H7 (cell line): ENCODE measurements at regions not wholly inside any gene's neighbourhood (a gene's known extent, or its start where the extent isn't known, plus 50 kb on each side); places are given as distances from the start of the nearest gene placed in this dataset.
A peak's percentile ranks its signal among the peaks of the same experiment; 100 is the strongest.
"Not testable (repeated sequence)": the region's sequence is repeated elsewhere in the genome, so short reads cannot be mapped to it uniquely, and the experiment has no call there.

ENCODE experiments used
- DNase-seq: peaks from one replicate; pipeline ENCODE4 v3.0.0; 2012
- H3K27me3 ChIP-seq: 2 replicates; pipeline ENCODE4 v1.6.0; 2011; ENCODE audit warnings: mild to moderate bottlenecking, low read length; ENCODE audit not compliant: control insufficient read depth, insufficient read depth
- H3K36me3 ChIP-seq: replicated peaks from 2 replicates; pipeline ENCODE4 v1.5.1; 2011; ENCODE audit warnings: low read length; ENCODE audit not compliant: control insufficient read depth, insufficient read depth
- H3K4me3 ChIP-seq: 2 replicates; pipeline ENCODE4 v1.5.1; 2011; ENCODE audit warnings: low read depth, mild to moderate bottlenecking, control low read depth, low read length, moderate library complexity; ENCODE audit not compliant: insufficient read depth

GRCh38 chr18:8882632-8883408, 177.5 kb downstream of the MTCL1 start:
- Histone ChIP-seq H3K36me3 (no peaks in the 10 kb centered on the region), H3K4me3 (no peak overlapping the region), H3K27me3 (no peaks in the 10 kb centered on the region)
- DNase-seq = no peak

GRCh38 chr18:8883409-8883668, 178.0 kb downstream of the MTCL1 start:
- DNase-seq = no peak
- no peak overlapping the region for H3K4me3 ChIP-seq
- no peaks in the 10 kb centered on the region for H3K36me3 ChIP-seq
- no peaks in the 10 kb centered on the region for H3K27me3 ChIP-seq

DNA sequence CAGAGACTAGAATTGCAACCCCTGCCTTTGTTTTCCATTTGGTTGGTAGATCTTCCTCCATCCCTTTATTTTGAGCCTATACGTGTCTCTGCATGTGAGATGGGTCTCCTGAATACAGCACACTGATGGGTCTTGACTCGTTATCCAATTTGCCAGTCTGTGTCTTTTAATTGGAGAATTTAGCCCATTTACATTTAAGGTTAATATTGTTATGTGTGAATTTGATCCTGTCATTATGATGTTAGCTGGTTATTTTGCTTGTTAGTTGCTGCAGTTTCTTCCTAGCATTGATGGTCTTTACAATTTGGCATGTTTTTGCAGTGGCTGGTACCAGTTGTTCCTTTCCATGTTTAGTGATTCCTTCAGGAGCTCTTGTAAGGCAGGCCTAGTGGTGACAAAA, 182.5 kb downstream of the MTCL1 start:
- DNase-seq, H3K4me3 ChIP-seq, H3K36me3 ChIP-seq, H3K27me3 ChIP-seq: not testable (repeated sequence)

- no peaks in the 10 kb centered on the region for H3K27me3 ChIP-seq
- H3K4me3 ChIP-seq = no peak overlapping the region
- DNase-seq = no peak
- no peaks in the 10 kb centered on the region for H3K36me3 ChIP-seq
Observed at GRCh38 chr18:8889489-8889888, 184.1 kb downstream of the MTCL1 start.

GRCh38 chr18:8890503-8890902, 185.1 kb downstream of the MTCL1 start:
- DNase-seq, H3K4me3 ChIP-seq, H3K27me3 ChIP-seq, H3K36me3 ChIP-seq: not testable (repeated sequence)

DNA sequence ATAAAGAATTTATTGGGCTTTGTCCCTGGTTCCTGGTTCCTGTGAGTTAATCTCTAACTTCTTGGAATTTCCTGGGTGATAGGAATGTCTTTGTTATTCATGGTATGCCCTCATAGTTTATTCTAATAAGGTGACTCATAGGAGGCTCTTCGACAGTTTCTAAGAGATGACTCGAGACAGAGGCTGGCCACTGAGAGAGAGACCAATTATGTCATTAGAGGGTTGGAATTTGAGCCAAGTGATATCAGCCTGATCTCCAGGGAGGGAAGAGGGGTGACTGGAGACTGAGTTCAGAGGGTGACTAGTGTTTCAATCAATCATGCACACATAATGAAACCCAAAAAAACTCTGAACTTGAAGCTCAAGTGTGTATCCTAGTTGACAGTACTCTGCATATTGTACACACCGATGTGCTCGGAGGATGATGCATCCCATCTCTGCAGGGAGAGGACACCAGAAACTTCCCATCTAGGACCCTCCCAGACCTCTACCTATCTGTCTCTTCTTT, 185.7 kb downstream of the MTCL1 start:
- Histone ChIP-seq H3K4me3 (no peak overlapping the region), H3K36me3 (no peaks in the 10 kb centered on the region), H3K27me3 (no peaks in the 10 kb centered on the region)
- DNase-seq = peak; percentile 49

GRCh38 chr18:8893221-8893620, 187.9 kb downstream of the MTCL1 start:
- Histone ChIP-seq H3K4me3 (no peak overlapping the region), H3K36me3 (no peaks in the 10 kb centered on the region), H3K27me3 (no peaks in the 10 kb centered on the region)
- DNase-seq = no peak

- no peak for DNase-seq
- Histone ChIP-seq H3K27me3 (no peaks in the 10 kb centered on the region), H3K4me3 (no peak overlapping the region), H3K36me3 (no peaks in the 10 kb centered on the region)
Observed at GRCh38 chr18:8893628-8894231, 188.4 kb downstream of the MTCL1 start.

DNA sequence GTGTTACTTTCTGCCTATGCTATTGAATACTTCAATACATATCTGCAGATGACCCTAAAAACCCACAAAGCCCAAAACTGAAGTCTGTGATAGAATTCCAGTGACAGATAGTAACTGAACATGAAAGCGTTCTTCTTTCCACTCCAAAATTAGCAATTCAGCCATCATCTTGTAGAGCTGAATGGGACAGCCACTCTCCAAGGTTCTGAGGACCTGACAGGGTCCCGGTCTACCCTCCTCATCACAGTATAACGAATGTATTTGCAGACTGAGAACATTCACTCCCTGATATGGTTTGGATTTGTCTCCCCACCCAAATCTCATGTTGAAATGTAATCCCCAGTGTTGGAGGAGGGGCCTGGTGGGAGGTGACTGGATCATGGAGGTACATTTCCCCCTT, 189.5 kb downstream of the MTCL1 start:
- no peak for DNase-seq
- no peaks in the 10 kb centered on the region for H3K36me3 ChIP-seq
- no peak overlapping the region for H3K4me3 ChIP-seq
- H3K27me3 ChIP-seq = no peaks in the 10 kb centered on the region

GRCh38 chr18:8895341-8895740, 190.0 kb downstream of the MTCL1 start:
- Histone ChIP-seq H3K27me3 (no peaks in the 10 kb centered on the region), H3K4me3 (no peak overlapping the region), H3K36me3 (no peaks in the 10 kb centered on the region)
- no peak for DNase-seq

DNA sequence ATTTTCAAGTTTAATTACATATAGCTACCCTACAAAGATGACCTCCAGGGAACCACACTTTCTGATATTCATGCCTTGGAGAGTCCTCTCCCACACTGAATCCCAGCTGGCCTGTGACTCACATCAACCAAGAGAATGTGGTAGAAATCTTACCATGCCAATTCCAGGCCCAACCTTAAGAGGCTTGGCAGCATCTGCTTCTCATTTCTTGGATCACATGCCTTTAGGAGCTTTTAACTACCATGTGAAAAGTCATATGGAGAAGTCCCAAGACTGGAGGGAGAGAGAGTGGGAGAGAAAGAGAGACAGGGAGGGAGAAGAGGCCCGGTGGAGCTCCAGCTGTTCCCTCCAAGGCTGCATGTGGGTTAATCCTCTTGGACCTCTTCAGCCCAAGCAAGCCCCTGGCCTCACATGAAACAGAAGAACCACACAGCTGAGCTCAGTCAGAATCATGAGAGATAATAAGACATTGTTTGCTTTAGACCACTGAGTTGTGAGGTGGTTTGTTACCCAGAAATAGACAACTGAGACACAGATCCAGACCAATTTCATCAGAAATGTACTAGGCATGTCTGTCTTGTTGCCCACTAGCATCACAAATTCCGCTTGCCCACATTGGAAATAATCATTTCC, 190.7 kb downstream of the MTCL1 start:
- DNase-seq = no peak
- Histone ChIP-seq H3K4me3 (no peak overlapping the region), H3K36me3 (no peaks in the 10 kb centered on the region), H3K27me3 (no peaks in the 10 kb centered on the region)

- Histone ChIP-seq H3K4me3 (no peak overlapping the region), H3K36me3 (no peaks in the 10 kb centered on the region), H3K27me3 (no peaks in the 10 kb centered on the region)
- DNase-seq = peak; percentile 20
Observed at GRCh38 chr18:8899000-8899399, 193.6 kb downstream of the MTCL1 start.

DNA sequence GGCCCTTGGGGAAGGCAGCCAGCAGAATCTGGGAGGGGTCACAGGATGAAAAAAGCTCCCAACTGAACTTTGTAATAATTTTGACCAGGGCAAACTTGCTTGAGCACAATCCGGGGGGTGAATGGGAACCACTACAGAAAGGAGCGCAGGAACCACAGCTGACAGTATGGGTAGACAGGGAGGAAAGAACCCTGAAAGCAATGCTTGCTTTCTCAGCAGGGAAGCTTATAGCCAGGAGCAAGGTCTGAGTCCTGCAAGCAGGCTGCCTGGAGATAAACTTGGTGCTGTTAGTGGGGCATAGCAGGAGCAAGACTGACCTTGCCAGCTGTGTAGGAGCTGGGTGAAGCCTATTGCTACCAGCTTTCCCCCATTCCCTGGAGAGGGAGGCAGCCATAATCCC, 195.2 kb downstream of the MTCL1 start:
- no peak overlapping the region for H3K4me3 ChIP-seq
- no peak for DNase-seq
- H3K36me3 ChIP-seq = no peaks in the 10 kb centered on the region
- no peaks in the 10 kb centered on the region for H3K27me3 ChIP-seq

DNA sequence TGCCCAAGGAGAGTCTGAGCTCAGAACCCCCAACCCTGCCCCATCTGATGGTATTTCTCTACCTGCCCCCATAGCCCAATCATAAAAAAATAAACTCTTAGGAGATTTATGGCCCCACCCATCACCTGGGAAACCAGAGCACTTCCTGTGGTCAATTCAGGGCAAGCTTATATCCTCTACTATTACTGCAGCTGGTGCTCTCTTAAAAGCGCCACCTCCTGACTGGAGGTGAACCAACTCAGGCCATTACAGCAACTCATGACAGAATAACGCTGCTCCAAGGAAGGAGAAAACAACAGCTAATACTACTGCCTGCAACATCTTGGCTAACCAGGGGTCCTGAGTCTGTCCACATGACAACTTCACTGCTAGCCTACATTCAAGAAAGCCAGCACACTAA, 195.7 kb downstream of the MTCL1 start:
- DNase-seq = no peak

GRCh38 chr18:8904316-8904715, 198.2 kb upstream of the NDUFV2 start:
- no peak overlapping the region for H3K4me3 ChIP-seq
- DNase-seq = no peak
- H3K36me3 ChIP-seq = no peaks in the 10 kb centered on the region
- H3K27me3 ChIP-seq = no peaks in the 10 kb centered on the region

More for the DNA sequence above, 195.7 kb downstream of the MTCL1 start:
- H3K36me3 ChIP-seq = no peaks in the 10 kb centered on the region
- no peak overlapping the region for H3K4me3 ChIP-seq
- H3K27me3 ChIP-seq = no peaks in the 10 kb centered on the region
